H1 (cell line): ENCODE measurements at regions not wholly inside any gene's neighbourhood (a gene's known extent, or its start where the extent isn't known, plus 50 kb on each side); places are given as distances from the start of the nearest gene placed in this dataset.

ENCODE experiments used
- CTCF ChIA-PET: fragments of 300-600 bp; sonication (Branson Sonifier 250); formaldehyde crosslinking; loops from one replicate; lab custom pipeline; 2021; ENCODE audit not compliant: partially characterized antibody; lab: Charles Lee
- POLR2A ChIA-PET: fragments of 300-600 bp; sonication (Branson Sonifier 250); formaldehyde crosslinking; loops from one replicate; lab custom pipeline; 2021; ENCODE audit warnings: inconsistent platforms; ENCODE audit not compliant: partially characterized antibody; lab: Charles Lee
- DNase-seq, 2 experiments: peaks; one replicate each; pipeline versions ENCODE4 v3.0.0 to v3.0.0-alpha.2; 2010 to 2022; ENCODE audit warnings: low spot score in 2 of 2, low read depth in 1 of 2, mixed read lengths in 1 of 2
- FAIRE-seq: peaks from 2 replicates; lab custom pipeline; 2011; peaks lifted over from hg19 to GRCh38; lab: Jason Lieb, UNC
- H2AFZ ChIP-seq: 2 replicates; pipeline ENCODE4 v1.8.1; 2012; ENCODE audit warnings: low read length, inconsistent platforms
- H2AK5ac ChIP-seq: 2 replicates; pipeline ENCODE4 v1.6.1; 2013; ENCODE audit warnings: low read depth, low read length
- H2BK120ac ChIP-seq: replicated peaks from 2 replicates; pipeline ENCODE3; 2013; ENCODE audit warnings: low read depth, low read length, inconsistent platforms
- H2BK12ac ChIP-seq: 2 replicates; pipeline ENCODE4 v1.6.1; 2013; ENCODE audit warnings: low read depth, low read length
- H2BK15ac ChIP-seq: 2 replicates; pipeline ENCODE4 v1.6.1; 2013; ENCODE audit warnings: low read length
- H2BK20ac ChIP-seq: 2 replicates; pipeline ENCODE4 v1.6.1; 2013; ENCODE audit warnings: low read length
- H2BK5ac ChIP-seq: 2 replicates; pipeline ENCODE4 v1.6.1; 2013; ENCODE audit warnings: low read depth, low read length
- H3K14ac ChIP-seq: 2 replicates; pipeline ENCODE4 v1.6.1; 2013; ENCODE audit warnings: inconsistent platforms; ENCODE audit not compliant: insufficient read length
- H3K18ac ChIP-seq: 2 replicates; pipeline ENCODE4 v1.6.1; 2013; ENCODE audit warnings: low read length; ENCODE audit errors: extremely low read depth
- H3K23ac ChIP-seq: 2 replicates; pipeline ENCODE4 v1.6.1; 2013; ENCODE audit warnings: inconsistent platforms; ENCODE audit not compliant: insufficient read length
- H3K23me2 ChIP-seq: 2 replicates; pipeline ENCODE4 v1.6.1; 2013; ENCODE audit warnings: low read depth, low read length
- H3K27ac ChIP-seq: 2 replicates; pipeline ENCODE4 v1.6.1; 2011; ENCODE audit warnings: low read depth, low read length, inconsistent platforms
- H3K27me3 ChIP-seq, 4 experiments: replicated peaks in 1 of 4; 1 replicate in 1 of 4; 2 replicates in 3 of 4; pipeline versions ENCODE4 v1.6.1 to v1.8.1; 2011 to 2013; ENCODE audit warnings: low read length in 3 of 4, mild to moderate bottlenecking in 3 of 4, inconsistent platforms in 2 of 4, mixed read lengths in 2 of 4, moderate library complexity in 1 of 4; ENCODE audit not compliant: control insufficient read depth in 3 of 4, insufficient read depth in 3 of 4; ENCODE audit errors: extremely low read depth in 1 of 4
- H3K36me3 ChIP-seq, 4 experiments: 2 replicates each; pipeline versions ENCODE4 v1.6.1 to v1.8.1; 2011 to 2013; ENCODE audit warnings: mild to moderate bottlenecking in 4 of 4, low read length in 3 of 4, moderate library complexity in 2 of 4, control low read depth in 1 of 4, inconsistent platforms in 1 of 4; ENCODE audit not compliant: insufficient read depth in 4 of 4, control insufficient read depth in 2 of 4
- H3K4ac ChIP-seq: replicated peaks from 2 replicates; pipeline ENCODE3; 2013; ENCODE audit warnings: low read length, low read depth, mixed read lengths, inconsistent platforms; ENCODE audit not compliant: insufficient read length
- H3K4me1 ChIP-seq, 4 experiments: replicated peaks in 1 of 4; 1 replicate in 1 of 4; 2 replicates in 3 of 4; pipeline versions ENCODE4 v1.6.1 to v1.8.1; 2011 to 2013; ENCODE audit warnings: low read length in 3 of 4, inconsistent platforms in 2 of 4, mixed read lengths in 1 of 4; ENCODE audit not compliant: insufficient read depth in 4 of 4, control insufficient read depth in 3 of 4
- H3K4me2 ChIP-seq, 2 experiments: 2 replicates each; pipeline versions ENCODE4 v1.6.1 to v1.8.1; 2011 to 2013; ENCODE audit warnings: low read depth in 2 of 2, low read length in 2 of 2, control low read depth in 1 of 2, inconsistent platforms in 1 of 2, mild to moderate bottlenecking in 1 of 2; ENCODE audit not compliant: insufficient read depth in 1 of 2
- H3K4me3 ChIP-seq, 4 experiments: fragments of 200-600, 300-600 bp in 1 of 4; sonication (generic), shearing (Covaris generic), sonication (Bioruptor Twin) in 1 of 4; 2 replicates each; pipeline versions ENCODE4 v1.5.1 to v1.8.1; 2011 to 2016; ENCODE audit warnings: low read length in 4 of 4, low read depth in 3 of 4, control low read depth in 2 of 4, inconsistent platforms in 2 of 4, mild to moderate bottlenecking in 2 of 4, mixed read lengths in 1 of 4, moderate library complexity in 1 of 4; ENCODE audit not compliant: insufficient read depth in 2 of 4; ENCODE audit errors: extremely low read depth in 1 of 4
- H3K56ac ChIP-seq: replicated peaks from 2 replicates; pipeline ENCODE3; 2013; ENCODE audit warnings: low read depth, mild to moderate bottlenecking, mixed read lengths, low read length, inconsistent platforms; ENCODE audit not compliant: insufficient read length
- H3K79me1 ChIP-seq: 2 replicates; pipeline ENCODE4 v1.6.1; 2013; ENCODE audit warnings: low read depth, low read length, control low read depth
- H3K79me2 ChIP-seq, 2 experiments: 2 replicates each; pipeline versions ENCODE4 v1.6.1 to v1.8.1; 2012 to 2013; ENCODE audit warnings: low read length in 2 of 2, mild to moderate bottlenecking in 2 of 2, inconsistent platforms in 1 of 2; ENCODE audit not compliant: insufficient read depth in 2 of 2, control insufficient read depth in 1 of 2
- H3K9ac ChIP-seq, 4 experiments: replicated peaks in 1 of 4; 1 replicate in 1 of 4; 2 replicates in 3 of 4; pipeline versions ENCODE4 v1.6.1 to v1.8.1; 2011 to 2013; ENCODE audit warnings: low read depth in 3 of 4, low read length in 3 of 4, control low read depth in 2 of 4, mild to moderate bottlenecking in 2 of 4, moderate library complexity in 2 of 4, inconsistent platforms in 1 of 4; ENCODE audit errors: extremely low read depth in 1 of 4
- H3K9me3 ChIP-seq, 2 experiments: 2 replicates each; pipeline versions ENCODE4 v1.6.1 to v1.8.1; 2012 to 2013; ENCODE audit warnings: mild to moderate bottlenecking in 2 of 2, moderate library complexity in 2 of 2, control low read depth in 1 of 2, inconsistent platforms in 1 of 2, low read depth in 1 of 2, low read length in 1 of 2, mixed read lengths in 1 of 2; ENCODE audit not compliant: insufficient read depth in 2 of 2
- H4K20me1 ChIP-seq, 2 experiments: replicated peaks in 1 of 2; 2 replicates each; pipeline versions ENCODE3 to v1.8.1; 2011 to 2013; ENCODE audit warnings: inconsistent platforms in 2 of 2, low read length in 2 of 2, mild to moderate bottlenecking in 1 of 2; ENCODE audit not compliant: insufficient read depth in 2 of 2, control insufficient read depth in 1 of 2
- H4K5ac ChIP-seq: 2 replicates; pipeline ENCODE4 v1.6.1; 2013; ENCODE audit warnings: low read length, low read depth, mixed read lengths, inconsistent platforms; ENCODE audit not compliant: insufficient read length
- H4K8ac ChIP-seq: 2 replicates; pipeline ENCODE4 v1.8.0; 2013; ENCODE audit warnings: mild to moderate bottlenecking, moderate library complexity, low read length, inconsistent platforms; ENCODE audit not compliant: insufficient read depth; ENCODE audit errors: extremely low read depth
- H4K91ac ChIP-seq: replicated peaks from 2 replicates; pipeline ENCODE3; 2013; ENCODE audit warnings: low read length, mixed read lengths, inconsistent platforms; ENCODE audit not compliant: insufficient read length
- ASH2L ChIP-seq: fragments of 200-600, 300-600 bp; sonication (generic); IDR thresholded peaks from one replicate; pipeline ENCODE4 v1.7.1; 2017; ENCODE audit warnings: low read length
- BRCA1 ChIP-seq: IDR thresholded peaks from 2 replicates; pipeline ENCODE4 v1.6.1; 2012; ENCODE audit warnings: low read depth, low read length, improper control_type of control experiment
- CBX8 ChIP-seq: fragments of 300-800, 300-1000 bp; sonication (generic); IDR thresholded peaks from 2 replicates; pipeline ENCODE4 v1.7.1; 2016; ENCODE audit warnings: low read depth, low read length, borderline replicate concordance
- CREB1 ChIP-seq: IDR thresholded peaks from 2 replicates; pipeline ENCODE4 v1.6.1; 2012; ENCODE audit warnings: inconsistent platforms
- EP300 ChIP-seq, 2 experiments: IDR thresholded peaks; 1 replicate in 1 of 2; 2 replicates in 1 of 2; pipeline ENCODE4 v1.6.1; 2011 to 2012; ENCODE audit warnings: low read depth in 2 of 2, low read length in 2 of 2, mild to moderate bottlenecking in 2 of 2, borderline replicate concordance in 1 of 2, inconsistent platforms in 1 of 2, moderate library complexity in 1 of 2
- KDM5A ChIP-seq: fragments of 200-600 bp; IDR thresholded peaks from 2 replicates; pipeline ENCODE4 v1.7.1; 2012; ENCODE audit warnings: mild to moderate bottlenecking, low read length, inconsistent platforms, mixed read lengths
- RAD21 ChIP-seq, 2 experiments: IDR thresholded peaks in 1 of 2; conservative IDR thresholded peaks in 1 of 2; 2 replicates each; pipeline ENCODE4 v1.6.1; 2011; ENCODE audit warnings: low read depth in 2 of 2, low read length in 2 of 2, improper control_type of control experiment in 1 of 2, inconsistent platforms in 1 of 2, mild to moderate bottlenecking in 1 of 2, moderate library complexity in 1 of 2
- SIRT6 ChIP-seq: IDR thresholded peaks from one replicate; pipeline ENCODE4 v1.7.1; 2012; ENCODE audit warnings: low read length, inconsistent platforms
- TBP ChIP-seq: IDR thresholded peaks from 2 replicates; pipeline ENCODE4 v1.6.1; 2011; ENCODE audit warnings: low read depth, low read length, improper control_type of control experiment
- WGBS, 2 experiments: shearing (Covaris generic) in 1 of 2; methylation state at CpG; one replicate each; pipeline versions ENCODE4 v1.1.6 to v1.1.7; 2013 to 2015; ENCODE audit warnings: low lambda C conversion rate in 2 of 2, mixed read lengths in 2 of 2, inconsistent platforms in 1 of 2, low coverage in 1 of 2, missing lambda C conversion rate in 1 of 2; ENCODE audit not compliant: insufficient replicate concordance in 2 of 2, insufficient coverage in 1 of 2, insufficient read length in 1 of 2; ENCODE audit errors: extremely low coverage in 1 of 2, missing lambda C conversion rate in 1 of 2; 5-methylcytosine and 5-hydroxymethylcytosine counted together
- TF ChIP-seq, protein P1 (sequence below): IDR thresholded peaks from 2 replicates; pipeline ENCODE4 v1.6.1; 2012; ENCODE audit warnings: inconsistent platforms

DNA sequence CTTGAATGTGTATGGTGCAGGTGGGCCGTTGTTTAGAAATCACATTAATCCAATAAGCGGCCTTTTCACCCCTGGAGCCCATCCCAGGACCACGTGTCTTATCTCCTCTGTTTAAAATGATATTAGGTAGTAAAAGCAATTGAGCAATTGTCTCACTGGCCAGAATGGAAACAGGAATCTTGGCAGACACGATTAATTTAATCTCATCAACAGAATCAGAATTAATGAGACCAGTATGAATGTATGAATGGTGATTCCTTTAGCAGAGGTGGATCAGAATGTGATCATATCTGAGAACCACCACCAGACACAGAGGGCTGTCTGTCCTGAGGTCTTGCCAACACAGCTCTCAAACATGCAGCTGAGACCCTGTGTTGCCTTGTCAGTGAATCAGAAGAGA is 1591.4 kb downstream of the REEP3 start:
- H4K91ac ChIP-seq = no peak overlapping the region
- WGBS, 2 experiments = 90% methylated on average over 4 of the region's 4 CpGs; no CpG with 5 or more reads in 1 of the 2 experiments
- no peaks in the 10 kb centered on the region for H3K79me2 ChIP-seq
- FAIRE-seq (no peak), DNase-seq (no peak)
- H4K20me1 ChIP-seq = no peaks in the 10 kb centered on the region
- no peak overlapping the region for H3K4me2 ChIP-seq
- H2BK5ac ChIP-seq = no peak overlapping the region
- H3K4me1 ChIP-seq = no peaks in the 10 kb centered on the region
- no peak overlapping the region for H3K14ac ChIP-seq
- no peak overlapping the region for H2BK20ac ChIP-seq
- H3K4ac ChIP-seq = no peak overlapping the region
- no peak overlapping the region for H2BK12ac ChIP-seq
- no peak for TF ChIP-seq RAD21 (IDR thresholded peaks at IDR 0.05 in 1 of 2, conservative IDR thresholded peaks at IDR 0.05 in 1 of 2; ENCODE audit: low read depth in 2 of 2, low read length in 2 of 2)
- no peak for TF ChIP-seq EP300 (IDR thresholded peaks at IDR 0.05; ENCODE audit: borderline replicate concordance in 1 of 2, low read depth in 2 of 2, low read length in 2 of 2)
- TF ChIP-seq BRCA1 = no peak
- no peak for TF ChIP-seq SIRT6
- no peak for TF ChIP-seq CREB1
- TF ChIP-seq ASH2L = no peak
- TF ChIP-seq CBX8 = no peak
- TF ChIP-seq KDM5A = no peak
- TF ChIP-seq, protein P1, sequence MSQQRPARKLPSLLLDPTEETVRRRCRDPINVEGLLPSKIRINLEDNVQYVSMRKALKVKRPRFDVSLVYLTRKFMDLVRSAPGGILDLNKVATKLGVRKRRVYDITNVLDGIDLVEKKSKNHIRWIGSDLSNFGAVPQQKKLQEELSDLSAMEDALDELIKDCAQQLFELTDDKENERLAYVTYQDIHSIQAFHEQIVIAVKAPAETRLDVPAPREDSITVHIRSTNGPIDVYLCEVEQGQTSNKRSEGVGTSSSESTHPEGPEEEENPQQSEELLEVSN = no peak
- no peak for TF ChIP-seq TBP
- H3K4me3 ChIP-seq = no peak overlapping the region
- CTCF ChIA-PET = no interaction called here
- H4K5ac ChIP-seq = no peak overlapping the region
- no peak overlapping the region for H2AFZ ChIP-seq
- H3K79me1 ChIP-seq = no peaks in the 10 kb centered on the region
- no peak overlapping the region for H3K9ac ChIP-seq
- no peaks in the 10 kb centered on the region; a peak in 1 of 4 replicates for H3K9me3 ChIP-seq
- no peak overlapping the region for H2AK5ac ChIP-seq
- no peaks in the 10 kb centered on the region for H3K27me3 ChIP-seq
- no peak overlapping the region for H4K8ac ChIP-seq
- no peak overlapping the region for H3K56ac ChIP-seq
- no peak overlapping the region for H3K18ac ChIP-seq
- H3K23ac ChIP-seq = no peak overlapping the region
- no peaks in the 10 kb centered on the region for H3K23me2 ChIP-seq
- POLR2A ChIA-PET = no interaction called here
- H3K36me3 ChIP-seq = no peaks in the 10 kb centered on the region
- H2BK15ac ChIP-seq = no peak overlapping the region
- H2BK120ac ChIP-seq = no peak overlapping the region
- H3K27ac ChIP-seq = no peak overlapping the region
